ENCODE measurements at regions not wholly inside any gene's neighbourhood (a gene's known extent, or its start where the extent isn't known, plus 50 kb on each side); places are given as distances from the start of the nearest gene placed in this dataset.

DNA sequence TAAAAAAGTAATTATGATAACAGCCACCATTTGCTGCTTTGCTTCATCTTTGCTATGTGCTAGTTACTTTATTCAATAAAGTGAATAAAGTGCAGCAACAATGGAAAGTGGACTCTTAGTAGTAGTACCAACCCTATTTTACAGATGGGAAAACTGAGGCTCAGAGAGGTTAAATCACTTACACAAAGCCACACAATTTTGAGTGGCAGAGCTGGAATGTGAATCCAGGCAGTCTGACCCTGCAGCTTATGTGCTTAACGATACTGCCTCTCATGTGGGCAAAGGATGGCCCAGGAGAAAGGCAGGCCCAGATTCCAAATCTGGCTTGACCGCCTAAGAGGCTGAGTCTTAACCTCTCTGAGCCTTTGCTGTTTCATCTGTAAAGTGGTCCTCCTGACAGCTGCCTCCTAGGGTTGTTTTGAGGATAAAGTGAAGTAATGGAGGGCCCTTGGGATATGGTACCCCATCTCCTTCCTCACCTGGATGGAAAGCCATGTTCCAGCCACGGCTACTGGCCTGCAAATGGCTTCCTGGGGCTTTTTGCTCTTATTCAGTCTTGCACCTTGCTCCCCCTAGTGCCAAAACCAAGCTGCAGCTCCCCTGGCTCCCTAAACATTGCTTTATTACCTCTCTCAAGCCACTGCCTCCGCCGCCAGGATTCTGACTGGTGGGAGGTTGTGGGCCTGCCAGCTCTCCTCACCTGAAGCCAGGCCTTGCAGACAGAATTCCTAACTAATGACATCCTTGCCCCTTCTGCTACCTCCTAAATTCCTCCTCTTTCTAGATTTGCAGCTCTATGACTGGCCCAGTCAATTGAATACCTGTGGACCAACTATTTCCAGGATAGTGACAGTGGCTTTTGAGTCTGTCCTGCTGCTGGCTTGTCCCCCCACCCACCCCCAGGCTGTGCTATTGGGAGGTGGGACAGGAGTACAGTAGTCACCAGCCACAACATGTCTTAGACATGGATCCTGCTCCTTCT, 283.3 kb upstream of the PWP1 start (continued):
- TF ChIP-seq, protein P1, sequence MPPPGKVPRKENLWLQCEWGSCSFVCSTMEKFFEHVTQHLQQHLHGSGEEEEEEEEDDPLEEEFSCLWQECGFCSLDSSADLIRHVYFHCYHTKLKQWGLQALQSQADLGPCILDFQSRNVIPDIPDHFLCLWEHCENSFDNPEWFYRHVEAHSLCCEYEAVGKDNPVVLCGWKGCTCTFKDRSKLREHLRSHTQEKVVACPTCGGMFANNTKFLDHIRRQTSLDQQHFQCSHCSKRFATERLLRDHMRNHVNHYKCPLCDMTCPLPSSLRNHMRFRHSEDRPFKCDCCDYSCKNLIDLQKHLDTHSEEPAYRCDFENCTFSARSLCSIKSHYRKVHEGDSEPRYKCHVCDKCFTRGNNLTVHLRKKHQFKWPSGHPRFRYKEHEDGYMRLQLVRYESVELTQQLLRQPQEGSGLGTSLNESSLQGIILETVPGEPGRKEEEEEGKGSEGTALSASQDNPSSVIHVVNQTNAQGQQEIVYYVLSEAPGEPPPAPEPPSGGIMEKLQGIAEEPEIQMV (tag; conservative IDR thresholded peaks at IDR 0.05; ENCODE audit: low read depth) = no peak
- TF ChIP-seq ATF1 (CRISPR knock-in tag; IDR thresholded peaks at IDR 0.05) (no peak), ATF1 (tag; IDR thresholded peaks at IDR 0.05) (no peak), BCOR (IDR thresholded peaks at IDR 0.05) (peak; percentile 56), STAG1 (CRISPR knock-in tag; IDR thresholded peaks at IDR 0.05; ENCODE audit: borderline replicate concordance) (no peak), GTF2B (IDR thresholded peaks at IDR 0.05; ENCODE audit: extremely low read depth, insufficient read length) (no peak), NR2F6 (CRISPR knock-in tag; IDR thresholded peaks at IDR 0.05) (no peak), SMAD1 (IDR thresholded peaks at IDR 0.05; ENCODE audit: low read depth, low read length, partially characterized antibody) (no peak), ZNF24 (IDR thresholded peaks at IDR 0.05) (no peak), RBM34 (IDR thresholded peaks at IDR 0.05; ENCODE audit: borderline replicate concordance, insufficient read depth, low read length) (no peak), ZBED1 (IDR thresholded peaks at IDR 0.05) (no peak), ZNF589 (CRISPR knock-in tag; IDR thresholded peaks at IDR 0.05; ENCODE audit: low read depth) (no peak), SMAD4 (CRISPR knock-in tag; conservative IDR thresholded peaks at IDR 0.05) (no peak), TAL1 (IDR thresholded peaks at IDR 0.05) (no peak), RFX1 (IDR thresholded peaks at IDR 0.05) (no peak)
- TF ChIP-seq, protein P2, sequence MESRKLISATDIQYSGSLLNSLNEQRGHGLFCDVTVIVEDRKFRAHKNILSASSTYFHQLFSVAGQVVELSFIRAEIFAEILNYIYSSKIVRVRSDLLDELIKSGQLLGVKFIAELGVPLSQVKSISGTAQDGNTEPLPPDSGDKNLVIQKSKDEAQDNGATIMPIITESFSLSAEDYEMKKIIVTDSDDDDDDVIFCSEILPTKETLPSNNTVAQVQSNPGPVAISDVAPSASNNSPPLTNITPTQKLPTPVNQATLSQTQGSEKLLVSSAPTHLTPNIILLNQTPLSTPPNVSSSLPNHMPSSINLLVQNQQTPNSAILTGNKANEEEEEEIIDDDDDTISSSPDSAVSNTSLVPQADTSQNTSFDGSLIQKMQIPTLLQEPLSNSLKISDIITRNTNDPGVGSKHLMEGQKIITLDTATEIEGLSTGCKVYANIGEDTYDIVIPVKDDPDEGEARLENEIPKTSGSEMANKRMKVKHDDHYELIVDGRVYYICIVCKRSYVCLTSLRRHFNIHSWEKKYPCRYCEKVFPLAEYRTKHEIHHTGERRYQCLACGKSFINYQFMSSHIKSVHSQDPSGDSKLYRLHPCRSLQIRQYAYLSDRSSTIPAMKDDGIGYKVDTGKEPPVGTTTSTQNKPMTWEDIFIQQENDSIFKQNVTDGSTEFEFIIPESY (CRISPR knock-in tag; IDR thresholded peaks at IDR 0.05) = no peak
- TF ChIP-seq, protein P3, sequence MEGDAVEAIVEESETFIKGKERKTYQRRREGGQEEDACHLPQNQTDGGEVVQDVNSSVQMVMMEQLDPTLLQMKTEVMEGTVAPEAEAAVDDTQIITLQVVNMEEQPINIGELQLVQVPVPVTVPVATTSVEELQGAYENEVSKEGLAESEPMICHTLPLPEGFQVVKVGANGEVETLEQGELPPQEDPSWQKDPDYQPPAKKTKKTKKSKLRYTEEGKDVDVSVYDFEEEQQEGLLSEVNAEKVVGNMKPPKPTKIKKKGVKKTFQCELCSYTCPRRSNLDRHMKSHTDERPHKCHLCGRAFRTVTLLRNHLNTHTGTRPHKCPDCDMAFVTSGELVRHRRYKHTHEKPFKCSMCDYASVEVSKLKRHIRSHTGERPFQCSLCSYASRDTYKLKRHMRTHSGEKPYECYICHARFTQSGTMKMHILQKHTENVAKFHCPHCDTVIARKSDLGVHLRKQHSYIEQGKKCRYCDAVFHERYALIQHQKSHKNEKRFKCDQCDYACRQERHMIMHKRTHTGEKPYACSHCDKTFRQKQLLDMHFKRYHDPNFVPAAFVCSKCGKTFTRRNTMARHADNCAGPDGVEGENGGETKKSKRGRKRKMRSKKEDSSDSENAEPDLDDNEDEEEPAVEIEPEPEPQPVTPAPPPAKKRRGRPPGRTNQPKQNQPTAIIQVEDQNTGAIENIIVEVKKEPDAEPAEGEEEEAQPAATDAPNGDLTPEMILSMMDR (IDR thresholded peaks at IDR 0.05 in 2 of 3, conservative IDR thresholded peaks at IDR 0.05 in 1 of 3; ENCODE audit: insufficient read depth in 2 of 3, low read depth in 1 of 3, low read length in 3 of 3) = peak; percentile 65 to 74 (median 73)
- TF ChIP-seq, protein P4, sequence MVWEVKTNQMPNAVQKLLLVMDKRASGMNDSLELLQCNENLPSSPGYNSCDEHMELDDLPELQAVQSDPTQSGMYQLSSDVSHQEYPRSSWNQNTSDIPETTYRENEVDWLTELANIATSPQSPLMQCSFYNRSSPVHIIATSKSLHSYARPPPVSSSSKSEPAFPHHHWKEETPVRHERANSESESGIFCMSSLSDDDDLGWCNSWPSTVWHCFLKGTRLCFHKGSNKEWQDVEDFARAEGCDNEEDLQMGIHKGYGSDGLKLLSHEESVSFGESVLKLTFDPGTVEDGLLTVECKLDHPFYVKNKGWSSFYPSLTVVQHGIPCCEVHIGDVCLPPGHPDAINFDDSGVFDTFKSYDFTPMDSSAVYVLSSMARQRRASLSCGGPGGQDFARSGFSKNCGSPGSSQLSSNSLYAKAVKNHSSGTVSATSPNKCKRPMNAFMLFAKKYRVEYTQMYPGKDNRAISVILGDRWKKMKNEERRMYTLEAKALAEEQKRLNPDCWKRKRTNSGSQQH (CRISPR knock-in tag; IDR thresholded peaks at IDR 0.05) = no peak
- TF ChIP-seq, protein P5, sequence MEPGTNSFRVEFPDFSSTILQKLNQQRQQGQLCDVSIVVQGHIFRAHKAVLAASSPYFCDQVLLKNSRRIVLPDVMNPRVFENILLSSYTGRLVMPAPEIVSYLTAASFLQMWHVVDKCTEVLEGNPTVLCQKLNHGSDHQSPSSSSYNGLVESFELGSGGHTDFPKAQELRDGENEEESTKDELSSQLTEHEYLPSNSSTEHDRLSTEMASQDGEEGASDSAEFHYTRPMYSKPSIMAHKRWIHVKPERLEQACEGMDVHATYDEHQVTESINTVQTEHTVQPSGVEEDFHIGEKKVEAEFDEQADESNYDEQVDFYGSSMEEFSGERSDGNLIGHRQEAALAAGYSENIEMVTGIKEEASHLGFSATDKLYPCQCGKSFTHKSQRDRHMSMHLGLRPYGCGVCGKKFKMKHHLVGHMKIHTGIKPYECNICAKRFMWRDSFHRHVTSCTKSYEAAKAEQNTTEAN (CRISPR knock-in tag; IDR thresholded peaks at IDR 0.05) = no peak
